Suprapubic skin (tissue), 4 donors: ENCODE measurements at regions not wholly inside any gene's neighbourhood (a gene's known extent, or its start where the extent isn't known, plus 50 kb on each side); places are given as distances from the start of the nearest gene placed in this dataset.

Source experiments
- DNase-seq, 2 donors: peaks; one replicate each; pipeline ENCODE4 v3.0.0-alpha.2; 2019; ENCODE audit warnings: low spot score in 2 of 2
- H3K27ac ChIP-seq: fragments of 200-600 bp; sonication (generic); one replicate; pipeline ENCODE4 v1.5.1; 2019
- H3K27me3 ChIP-seq: fragments of 200-600 bp; sonication (generic); one replicate; pipeline ENCODE4 v1.5.1; 2019
- H3K36me3 ChIP-seq: fragments of 200-600 bp; sonication (generic); one replicate; pipeline ENCODE4 v1.5.1; 2019
- H3K4me1 ChIP-seq: fragments of 200-600 bp; sonication (generic); one replicate; pipeline ENCODE4 v1.5.1; 2019
- H3K4me3 ChIP-seq: fragments of 200-600 bp; sonication (generic); one replicate; pipeline ENCODE4 v1.5.1; 2019; ENCODE audit warnings: mild to moderate bottlenecking
- H3K9me3 ChIP-seq: fragments of 200-600 bp; sonication (generic); one replicate; pipeline ENCODE4 v1.5.1; 2019
- EP300 ChIP-seq: sonication (generic); formaldehyde crosslinking; IDR thresholded peaks from one replicate; pipeline ENCODE4 v1.6.1; 2017; ENCODE audit warnings: antibody characterized with exemption
- POLR2A ChIP-seq, 2 donors: fragments of 450-650 bp; IDR thresholded peaks; one replicate each; pipeline ENCODE4 v1.6.1; 2017; ENCODE audit warnings: antibody characterized with exemption in 2 of 2, mild to moderate bottlenecking in 2 of 2, moderate library complexity in 2 of 2
- POLR2AphosphoS5 ChIP-seq, 3 donors: sonication (generic); formaldehyde crosslinking; IDR thresholded peaks; one replicate each; pipeline ENCODE4 v1.6.1; 2017; ENCODE audit warnings: antibody characterized with exemption in 3 of 3
- WGBS: methylation state at CpG from one replicate; pipeline ENCODE4 v1.1.5; 2018; 5-methylcytosine and 5-hydroxymethylcytosine counted together
- TF ChIP-seq, protein P1 (sequence below), 2 donors: fragments of 200-600 bp in 1 of 2; fragments of 450-650 bp in 1 of 2; sonication (generic) in 1 of 2; IDR thresholded peaks; one replicate each; pipeline ENCODE4 v1.5.1; 2016 to 2019; ENCODE audit warnings: antibody characterized with exemption in 2 of 2, mild to moderate bottlenecking in 1 of 2, moderate library complexity in 1 of 2

DNA sequence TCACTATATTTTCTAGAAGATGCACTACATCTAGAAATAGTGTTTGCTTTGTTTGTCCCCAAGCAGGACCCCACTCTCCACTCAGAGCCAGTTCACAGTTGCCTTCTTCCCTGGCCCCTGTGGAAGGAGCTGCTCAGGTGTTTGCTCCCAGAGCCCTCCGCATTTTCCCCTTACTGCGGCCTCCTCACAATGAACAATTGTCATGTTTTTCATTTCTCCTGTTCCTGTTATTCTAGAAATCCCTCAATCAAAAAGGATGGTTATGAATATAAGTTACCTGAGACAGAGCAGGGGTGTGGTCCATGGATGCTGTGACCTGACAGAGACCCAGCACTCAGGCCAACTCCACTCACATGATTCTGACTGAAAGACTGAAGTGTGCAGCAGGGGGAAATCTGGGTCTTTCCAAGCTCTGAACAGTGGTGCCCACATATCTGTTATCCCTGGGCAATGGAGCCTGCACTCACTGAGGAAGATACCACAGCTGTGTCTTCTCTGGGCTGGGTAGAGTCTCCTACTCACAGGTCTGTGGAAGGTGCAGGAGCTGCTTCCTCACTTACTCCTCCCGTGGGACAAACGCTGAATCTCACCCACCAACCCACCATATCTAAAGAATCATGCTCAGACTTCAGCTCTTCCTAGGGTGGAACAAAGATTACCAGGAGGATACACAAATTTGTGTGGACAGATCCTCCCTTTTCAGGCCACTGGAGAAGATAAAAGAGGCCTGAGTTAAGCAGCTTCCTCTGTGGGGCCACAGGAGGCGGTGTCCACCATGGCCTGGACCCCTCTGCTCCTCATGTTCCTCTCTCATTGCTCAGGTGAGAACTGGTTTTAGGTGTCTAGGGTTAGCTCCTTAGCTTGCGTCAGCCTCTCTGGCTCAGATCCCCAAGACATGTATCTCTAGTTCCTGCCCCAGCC, 87.1 kb upstream of the TOP3B start:
- no peak for DNase-seq
- Histone ChIP-seq H3K4me3 (no peak overlapping the region), H3K27ac (no peak overlapping the region), H3K36me3 (no peaks in the 10 kb centered on the region), H3K4me1 (no peaks in the 10 kb centered on the region), H3K27me3 (peaks cover 4% of the 10 kb centered on the region), H3K9me3 (no peaks in the 10 kb centered on the region)
- 85% methylated on average over 6 of the region's 6 CpGs for WGBS
- TF ChIP-seq POLR2A (IDR thresholded peaks at IDR 0.05), result no peak

DNA sequence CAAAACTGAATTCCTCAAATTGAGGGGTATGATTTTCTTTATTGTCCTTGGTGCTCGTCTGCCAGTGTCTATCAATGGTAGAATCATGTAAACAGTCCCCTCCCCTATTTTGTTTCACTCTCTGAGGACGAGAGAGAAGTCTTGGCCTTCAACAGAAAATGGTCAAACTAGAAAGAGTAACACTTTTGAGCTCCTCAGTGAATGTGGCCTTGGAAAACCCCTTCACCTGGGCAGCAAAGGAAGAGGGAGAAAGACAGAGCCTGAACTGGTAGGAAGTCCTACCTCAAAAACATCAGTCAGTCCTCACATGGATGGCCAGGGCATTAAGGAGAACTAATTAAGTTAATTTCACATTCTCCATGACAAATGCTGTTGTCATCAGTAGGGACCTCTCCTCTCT, 86.1 kb upstream of the TOP3B start:
- DNase-seq, result no peak
- Histone ChIP-seq H3K9me3 (no peaks in the 10 kb centered on the region), H3K27ac (no peak overlapping the region), H3K4me1 (no peaks in the 10 kb centered on the region), H3K4me3 (no peak overlapping the region), H3K36me3 (no peaks in the 10 kb centered on the region), H3K27me3 (peaks cover 2% of the 10 kb centered on the region)
- TF ChIP-seq EP300, result no peak
- TF ChIP-seq, protein P1, sequence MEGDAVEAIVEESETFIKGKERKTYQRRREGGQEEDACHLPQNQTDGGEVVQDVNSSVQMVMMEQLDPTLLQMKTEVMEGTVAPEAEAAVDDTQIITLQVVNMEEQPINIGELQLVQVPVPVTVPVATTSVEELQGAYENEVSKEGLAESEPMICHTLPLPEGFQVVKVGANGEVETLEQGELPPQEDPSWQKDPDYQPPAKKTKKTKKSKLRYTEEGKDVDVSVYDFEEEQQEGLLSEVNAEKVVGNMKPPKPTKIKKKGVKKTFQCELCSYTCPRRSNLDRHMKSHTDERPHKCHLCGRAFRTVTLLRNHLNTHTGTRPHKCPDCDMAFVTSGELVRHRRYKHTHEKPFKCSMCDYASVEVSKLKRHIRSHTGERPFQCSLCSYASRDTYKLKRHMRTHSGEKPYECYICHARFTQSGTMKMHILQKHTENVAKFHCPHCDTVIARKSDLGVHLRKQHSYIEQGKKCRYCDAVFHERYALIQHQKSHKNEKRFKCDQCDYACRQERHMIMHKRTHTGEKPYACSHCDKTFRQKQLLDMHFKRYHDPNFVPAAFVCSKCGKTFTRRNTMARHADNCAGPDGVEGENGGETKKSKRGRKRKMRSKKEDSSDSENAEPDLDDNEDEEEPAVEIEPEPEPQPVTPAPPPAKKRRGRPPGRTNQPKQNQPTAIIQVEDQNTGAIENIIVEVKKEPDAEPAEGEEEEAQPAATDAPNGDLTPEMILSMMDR (IDR thresholded peaks at IDR 0.05), result no peak
- no peak for TF ChIP-seq POLR2A (IDR thresholded peaks at IDR 0.05)
- TF ChIP-seq POLR2AphosphoS5 (IDR thresholded peaks at IDR 0.05), result no peak
- 79% methylated on average over 2 of the region's 2 CpGs for WGBS

DNA sequence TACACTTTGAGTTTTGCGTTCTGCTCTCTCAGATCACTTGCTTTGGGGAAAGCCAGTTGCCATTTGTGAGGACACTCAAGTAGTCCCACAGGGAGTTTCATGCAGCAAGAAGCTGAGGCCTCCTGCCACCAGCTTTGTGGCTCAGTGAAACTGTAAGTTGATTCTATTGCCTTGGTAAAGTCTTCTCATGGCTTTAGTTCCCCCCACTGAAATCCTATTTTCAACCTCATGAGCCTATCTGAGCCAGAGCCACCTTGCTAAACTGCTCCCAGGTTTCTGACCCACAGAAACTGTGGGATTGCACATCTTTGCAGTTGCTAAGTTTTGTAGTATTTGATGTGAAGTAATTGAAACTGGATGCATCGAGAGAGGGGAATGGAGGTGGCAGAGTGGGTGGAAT, 85.4 kb upstream of the TOP3B start:
- no peaks in the 10 kb centered on the region for H3K4me1 ChIP-seq
- no peaks in the 10 kb centered on the region for H3K27me3 ChIP-seq
- H3K36me3 ChIP-seq, result no peaks in the 10 kb centered on the region
- no peak overlapping the region for H3K4me3 ChIP-seq
- H3K27ac ChIP-seq, result no peak overlapping the region
- TF ChIP-seq POLR2AphosphoS5 (IDR thresholded peaks at IDR 0.05), result no peak
- TF ChIP-seq EP300, result no peak
- TF ChIP-seq, protein P1 (IDR thresholded peaks at IDR 0.05), result no peak
- no peak for TF ChIP-seq POLR2A (IDR thresholded peaks at IDR 0.05)
- H3K9me3 ChIP-seq, result no peaks in the 10 kb centered on the region
- DNase-seq, result no peak
- 88% methylated on average over 2 of the region's 2 CpGs for whole genome bisulfite sequencing

DNA sequence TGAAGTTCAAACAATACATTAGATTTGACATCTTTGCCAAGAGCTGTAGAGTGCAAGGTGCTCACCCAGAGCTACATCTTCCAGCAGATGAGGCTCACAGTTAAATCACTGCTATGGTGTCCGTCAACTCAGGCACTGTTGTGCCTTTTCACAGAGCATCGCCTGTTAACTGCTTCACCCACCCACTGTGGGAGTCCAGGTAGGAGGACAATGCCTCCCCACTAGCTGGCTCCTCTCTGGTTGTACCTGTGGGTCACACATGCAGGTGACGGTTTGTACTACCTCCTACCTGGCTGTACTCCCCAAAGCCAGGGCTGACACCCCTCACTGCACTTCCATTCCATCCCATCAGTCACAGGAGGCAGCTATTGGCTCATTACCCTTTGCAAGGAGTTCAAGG, 84.6 kb upstream of the TOP3B start:
- Histone ChIP-seq H3K4me1 (no peaks in the 10 kb centered on the region), H3K36me3 (no peaks in the 10 kb centered on the region), H3K27ac (no peak overlapping the region), H3K27me3 (no peaks in the 10 kb centered on the region), H3K4me3 (no peak overlapping the region), H3K9me3 (no peaks in the 10 kb centered on the region)
- WGBS, result 81% methylated on average over 3 of the region's 3 CpGs
- TF ChIP-seq, protein P1 (IDR thresholded peaks at IDR 0.05), result no peak
- TF ChIP-seq POLR2A (IDR thresholded peaks at IDR 0.05), result no peak
- TF ChIP-seq EP300, result no peak
- TF ChIP-seq POLR2AphosphoS5 (IDR thresholded peaks at IDR 0.05), result no peak
- DNase-seq, result no peak

DNA sequence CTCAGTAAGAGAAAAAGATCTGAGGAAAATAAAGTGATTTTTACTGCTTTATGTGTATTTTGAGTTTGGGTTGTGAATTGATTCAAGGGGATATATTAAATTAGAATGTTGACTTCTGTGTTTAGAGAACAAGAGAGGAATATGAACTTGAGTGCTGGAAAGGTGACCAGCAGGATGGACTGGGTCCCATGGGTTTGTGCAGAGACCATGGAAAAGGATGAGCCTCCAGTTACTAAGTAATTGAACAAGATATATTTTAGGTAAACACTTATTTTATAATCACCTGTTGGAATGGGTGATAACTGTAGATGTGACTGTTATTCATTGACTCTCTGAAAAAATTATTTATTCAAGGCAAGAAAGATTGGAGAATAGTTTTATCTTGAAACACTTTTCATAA, 82.0 kb upstream of the TOP3B start:
- Histone ChIP-seq H3K27ac (no peak overlapping the region), H3K4me3 (no peak overlapping the region), H3K9me3 (no peaks in the 10 kb centered on the region), H3K27me3 (no peaks in the 10 kb centered on the region), H3K36me3 (no peaks in the 10 kb centered on the region), H3K4me1 (peaks cover 8% of the 10 kb centered on the region)
- TF ChIP-seq, protein P1 (IDR thresholded peaks at IDR 0.05), result no peak
- TF ChIP-seq POLR2AphosphoS5 (IDR thresholded peaks at IDR 0.05) (no peak), POLR2A (IDR thresholded peaks at IDR 0.05) (no peak), EP300 (no peak)
- DNase-seq, result no peak
